ENCODE measurements at regions not wholly inside any gene's neighbourhood (a gene's known extent, or its start where the extent isn't known, plus 50 kb on each side); places are given as distances from the start of the nearest gene placed in this dataset.

DNA sequence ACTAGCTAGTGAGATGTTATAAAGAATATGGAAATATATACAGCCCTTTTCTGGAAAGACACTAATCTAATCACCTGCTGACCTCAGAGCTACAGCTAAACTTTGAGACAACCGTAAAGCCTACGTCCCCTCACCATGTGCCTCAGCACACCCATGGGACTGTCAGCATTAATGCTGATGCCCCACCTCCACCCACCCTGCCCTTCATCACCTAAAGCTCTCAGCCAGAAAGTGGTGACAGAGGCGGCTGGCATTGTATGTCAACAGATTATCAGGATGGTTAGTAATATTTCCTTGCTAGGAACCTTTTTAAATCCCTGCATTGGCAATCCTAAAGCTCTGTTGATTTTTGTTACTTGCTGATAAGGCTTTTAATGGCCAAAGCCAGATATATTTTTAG is 1177.9 kb downstream of the DIAPH3 start:
- Histone ChIP-seq H3K36me3 (ENCODE audit: insufficient read depth, low read length) (no peaks in the 10 kb centered on the region), H3K4me1 (ENCODE audit: control insufficient read depth, insufficient read depth, low read length, unreplicated experiment) (no peaks in the 10 kb centered on the region), H3K27ac (ENCODE audit: low read depth, low read length) (no peak overlapping the region), H3K4me3 (ENCODE audit: low read depth, low read length) (no peak overlapping the region), H3K79me2 (ENCODE audit: control insufficient read depth, insufficient read depth, low read length, unreplicated experiment) (no peaks in the 10 kb centered on the region), H2AFZ (ENCODE audit: low read length, unreplicated experiment) (no peak overlapping the region), H3K27me3 (ENCODE audit: insufficient read depth, low read length) (no peaks in the 10 kb centered on the region)

DNA sequence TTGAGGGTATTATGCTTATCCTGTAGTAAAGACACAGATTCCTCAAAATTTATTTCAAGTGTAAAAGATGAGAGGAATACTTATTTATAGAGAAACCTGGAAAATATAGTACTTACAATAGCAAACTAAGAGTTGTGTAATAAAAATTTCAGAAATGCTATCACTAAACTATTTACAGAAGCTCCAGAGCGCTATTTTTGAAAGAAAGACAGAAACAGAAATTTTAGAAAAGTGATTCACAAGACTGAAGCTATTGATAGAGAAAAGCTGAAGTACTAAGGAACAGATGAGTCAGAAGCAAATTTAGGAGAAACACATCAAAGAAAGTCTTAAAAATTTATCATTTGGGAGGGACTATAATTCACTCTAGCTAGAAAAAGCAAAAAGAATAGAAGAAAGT is 1174.2 kb downstream of the DIAPH3 start:
- Histone ChIP-seq H3K79me2 (ENCODE audit: control insufficient read depth, insufficient read depth, low read length, unreplicated experiment) (no peaks in the 10 kb centered on the region), H3K36me3 (ENCODE audit: insufficient read depth, low read length) (no peaks in the 10 kb centered on the region), H2AFZ (ENCODE audit: low read length, unreplicated experiment) (no peak overlapping the region), H3K27ac (ENCODE audit: low read depth, low read length) (no peak overlapping the region), H3K4me3 (ENCODE audit: low read depth, low read length) (no peak overlapping the region), H3K4me1 (ENCODE audit: control insufficient read depth, insufficient read depth, low read length, unreplicated experiment) (no peaks in the 10 kb centered on the region), H3K27me3 (ENCODE audit: insufficient read depth, low read length) (peaks cover 6% of the 10 kb centered on the region; the same call in 1 of the 2 replicates)

GRCh38 chr13:58991826-58992477 is 1171.8 kb downstream of the DIAPH3 start:
- no peaks in the 10 kb centered on the region for H3K4me1 ChIP-seq (ENCODE audit: control insufficient read depth, insufficient read depth, low read length, unreplicated experiment)
- H3K36me3 ChIP-seq (ENCODE audit: insufficient read depth, low read length) = no peaks in the 10 kb centered on the region
- H2AFZ ChIP-seq (ENCODE audit: low read length, unreplicated experiment) = no peak overlapping the region
- no peak overlapping the region for H3K4me3 ChIP-seq (ENCODE audit: low read depth, low read length)
- H3K27ac ChIP-seq (ENCODE audit: low read depth, low read length) = no peak overlapping the region
- no peaks in the 10 kb centered on the region for H3K79me2 ChIP-seq (ENCODE audit: control insufficient read depth, insufficient read depth, low read length, unreplicated experiment)
- peaks cover 6% of the 10 kb centered on the region; the same call in 1 of the 2 replicates for H3K27me3 ChIP-seq (ENCODE audit: insufficient read depth, low read length)

- H3K27ac ChIP-seq (ENCODE audit: low read depth, low read length) = no peak overlapping the region
- peaks cover 6% of the 10 kb centered on the region; the same call in 1 of the 2 replicates for H3K27me3 ChIP-seq (ENCODE audit: insufficient read depth, low read length)
- no peaks in the 10 kb centered on the region for H3K79me2 ChIP-seq (ENCODE audit: control insufficient read depth, insufficient read depth, low read length, unreplicated experiment)
- no peaks in the 10 kb centered on the region for H3K36me3 ChIP-seq (ENCODE audit: insufficient read depth, low read length)
- H2AFZ ChIP-seq (ENCODE audit: low read length, unreplicated experiment) = no peak overlapping the region
- H3K4me3 ChIP-seq (ENCODE audit: low read depth, low read length) = no peak overlapping the region
- H3K4me1 ChIP-seq (ENCODE audit: control insufficient read depth, insufficient read depth, low read length, unreplicated experiment) = no peaks in the 10 kb centered on the region
These were observed 1171.2 kb downstream of the DIAPH3 start for GRCh38 chr13:58992478-58993042.

DNA sequence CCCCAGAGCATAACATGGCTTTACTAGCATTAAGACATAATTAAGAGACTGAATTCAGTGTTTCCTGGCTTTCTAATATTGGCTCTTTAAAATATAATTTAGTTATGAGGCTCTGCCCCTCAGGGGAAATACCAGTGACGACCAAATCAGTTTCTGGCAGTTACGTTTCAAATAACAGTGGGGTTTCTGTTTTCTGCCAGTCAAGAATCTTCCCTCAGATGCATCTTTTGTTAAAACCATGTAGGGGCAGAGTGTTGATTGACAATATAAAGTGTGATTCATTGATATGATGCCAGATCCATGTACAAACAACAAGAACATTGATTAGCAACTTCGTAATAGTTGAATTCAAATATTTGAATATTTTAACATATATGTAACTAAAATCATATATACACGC is 1169.7 kb downstream of the DIAPH3 start:
- Histone ChIP-seq H3K27me3 (ENCODE audit: insufficient read depth, low read length) (peaks cover 11% of the 10 kb centered on the region; the same call in 1 of the 2 replicates), H2AFZ (ENCODE audit: low read length, unreplicated experiment) (no peak overlapping the region), H3K79me2 (ENCODE audit: control insufficient read depth, insufficient read depth, low read length, unreplicated experiment) (no peaks in the 10 kb centered on the region), H3K27ac (ENCODE audit: low read depth, low read length) (no peak overlapping the region), H3K4me1 (ENCODE audit: control insufficient read depth, insufficient read depth, low read length, unreplicated experiment) (no peaks in the 10 kb centered on the region), H3K36me3 (ENCODE audit: insufficient read depth, low read length) (no peaks in the 10 kb centered on the region), H3K4me3 (ENCODE audit: low read depth, low read length) (no peak overlapping the region)

DNA sequence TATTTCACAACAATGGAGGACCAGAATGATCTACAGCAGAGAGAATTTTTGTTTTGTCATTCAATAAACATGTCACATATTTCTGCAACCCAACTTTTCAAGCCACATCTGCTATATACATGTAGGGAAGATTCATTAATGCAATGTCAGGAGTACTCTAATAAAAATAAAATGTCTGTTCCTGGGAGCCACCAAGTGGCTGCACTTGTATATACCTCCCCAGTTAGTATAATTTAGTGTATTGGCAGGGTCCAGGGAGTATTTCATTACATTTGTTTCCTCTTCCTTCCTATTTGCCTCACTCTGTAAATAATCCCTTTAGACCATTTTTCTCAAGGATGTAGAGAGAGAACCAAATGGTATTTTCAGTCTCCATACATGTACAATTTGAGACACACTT is 1169.0 kb downstream of the DIAPH3 start:
- Histone ChIP-seq H3K36me3 (ENCODE audit: insufficient read depth, low read length) (no peaks in the 10 kb centered on the region), H3K79me2 (ENCODE audit: control insufficient read depth, insufficient read depth, low read length, unreplicated experiment) (no peaks in the 10 kb centered on the region), H3K27me3 (ENCODE audit: insufficient read depth, low read length) (peaks cover 11% of the 10 kb centered on the region; the same call in 1 of the 2 replicates), H3K4me1 (ENCODE audit: control insufficient read depth, insufficient read depth, low read length, unreplicated experiment) (no peaks in the 10 kb centered on the region), H3K4me3 (ENCODE audit: low read depth, low read length) (no peak overlapping the region), H3K27ac (ENCODE audit: low read depth, low read length) (no peak overlapping the region), H2AFZ (ENCODE audit: low read length, unreplicated experiment) (no peak overlapping the region)

DNA sequence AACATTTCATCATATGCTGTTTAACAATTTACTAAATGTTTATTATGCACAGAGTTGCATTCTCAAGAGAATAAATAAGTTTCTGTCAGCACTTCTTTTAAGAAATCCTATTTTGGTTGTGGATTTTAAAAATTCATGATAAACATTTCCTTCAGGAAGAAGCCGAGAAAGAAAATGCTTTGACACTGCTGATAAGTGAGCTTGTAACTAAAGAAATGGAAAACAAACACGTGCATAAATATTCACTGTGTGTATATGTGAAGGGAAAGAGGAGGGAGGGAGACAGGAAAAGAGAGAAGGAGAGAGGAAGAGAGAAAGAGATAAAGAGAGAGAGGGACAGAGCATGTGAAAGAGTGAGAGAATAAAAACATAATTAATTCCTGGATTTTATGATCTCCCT is 1165.0 kb downstream of the DIAPH3 start:
- no peaks in the 10 kb centered on the region for H3K79me2 ChIP-seq (ENCODE audit: control insufficient read depth, insufficient read depth, low read length, unreplicated experiment)
- H3K36me3 ChIP-seq (ENCODE audit: insufficient read depth, low read length) = no peaks in the 10 kb centered on the region
- no peak overlapping the region for H3K4me3 ChIP-seq (ENCODE audit: low read depth, low read length)
- H2AFZ ChIP-seq (ENCODE audit: low read length, unreplicated experiment) = no peak overlapping the region
- H3K27ac ChIP-seq (ENCODE audit: low read depth, low read length) = no peak overlapping the region
- H3K27me3 ChIP-seq (ENCODE audit: insufficient read depth, low read length) = peaks cover 8% of the 10 kb centered on the region; the same call in 1 of the 2 replicates
- no peaks in the 10 kb centered on the region for H3K4me1 ChIP-seq (ENCODE audit: control insufficient read depth, insufficient read depth, low read length, unreplicated experiment)

GRCh38 chr13:58999851-59000250 is 1163.9 kb downstream of the DIAPH3 start:
- Histone ChIP-seq H3K4me1 (ENCODE audit: control insufficient read depth, insufficient read depth, low read length, unreplicated experiment) (no peaks in the 10 kb centered on the region), H3K36me3 (ENCODE audit: insufficient read depth, low read length) (no peaks in the 10 kb centered on the region), H2AFZ (ENCODE audit: low read length, unreplicated experiment) (no peak overlapping the region), H3K27ac (ENCODE audit: low read depth, low read length) (no peak overlapping the region), H3K4me3 (ENCODE audit: low read depth, low read length) (no peak overlapping the region), H3K79me2 (ENCODE audit: control insufficient read depth, insufficient read depth, low read length, unreplicated experiment) (no peaks in the 10 kb centered on the region), H3K27me3 (ENCODE audit: insufficient read depth, low read length) (peaks cover 8% of the 10 kb centered on the region; the same call in 1 of the 2 replicates)

DNA sequence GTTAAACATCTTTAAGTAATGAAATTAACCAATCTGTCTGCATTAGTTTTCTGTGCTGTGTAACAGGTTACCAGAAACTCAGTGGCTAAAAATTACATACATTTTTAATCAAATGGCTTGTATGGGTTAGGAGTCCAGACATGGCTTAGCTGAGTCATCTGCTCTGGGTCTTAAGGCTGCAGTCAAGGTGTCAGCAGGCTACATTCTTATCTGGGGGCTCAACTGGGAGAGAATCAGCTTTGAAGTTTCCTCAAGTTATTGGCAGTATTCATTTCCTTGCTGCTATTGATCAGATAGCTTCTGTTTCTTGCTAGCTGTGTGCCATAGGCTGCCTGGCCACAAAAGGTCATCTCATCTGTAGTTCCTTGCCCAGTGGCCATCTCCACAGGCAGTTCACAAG is 1163.0 kb downstream of the DIAPH3 start:
- Histone ChIP-seq H3K36me3 (ENCODE audit: insufficient read depth, low read length) (no peaks in the 10 kb centered on the region), H3K27me3 (ENCODE audit: insufficient read depth, low read length) (peaks cover 13% of the 10 kb centered on the region; the same call in 1 of the 2 replicates), H3K4me1 (ENCODE audit: control insufficient read depth, insufficient read depth, low read length, unreplicated experiment) (no peaks in the 10 kb centered on the region), H3K27ac (ENCODE audit: low read depth, low read length) (no peak overlapping the region), H3K4me3 (ENCODE audit: low read depth, low read length) (no peak overlapping the region), H2AFZ (ENCODE audit: low read length, unreplicated experiment) (no peak overlapping the region), H3K79me2 (ENCODE audit: control insufficient read depth, insufficient read depth, low read length, unreplicated experiment) (no peaks in the 10 kb centered on the region)

GRCh38 chr13:59012731-59013130 is 1151.0 kb downstream of the DIAPH3 start:
- Histone ChIP-seq H3K79me2 (ENCODE audit: control insufficient read depth, insufficient read depth, low read length, unreplicated experiment) (no peaks in the 10 kb centered on the region), H3K4me3 (ENCODE audit: low read depth, low read length) (no peak overlapping the region), H3K36me3 (ENCODE audit: insufficient read depth, low read length) (no peaks in the 10 kb centered on the region), H3K27ac (ENCODE audit: low read depth, low read length) (no peak overlapping the region), H3K4me1 (ENCODE audit: control insufficient read depth, insufficient read depth, low read length, unreplicated experiment) (peaks cover 5% of the 10 kb centered on the region), H2AFZ (ENCODE audit: low read length, unreplicated experiment) (no peak overlapping the region), H3K27me3 (ENCODE audit: insufficient read depth, low read length) (no peaks in the 10 kb centered on the region)

DNA sequence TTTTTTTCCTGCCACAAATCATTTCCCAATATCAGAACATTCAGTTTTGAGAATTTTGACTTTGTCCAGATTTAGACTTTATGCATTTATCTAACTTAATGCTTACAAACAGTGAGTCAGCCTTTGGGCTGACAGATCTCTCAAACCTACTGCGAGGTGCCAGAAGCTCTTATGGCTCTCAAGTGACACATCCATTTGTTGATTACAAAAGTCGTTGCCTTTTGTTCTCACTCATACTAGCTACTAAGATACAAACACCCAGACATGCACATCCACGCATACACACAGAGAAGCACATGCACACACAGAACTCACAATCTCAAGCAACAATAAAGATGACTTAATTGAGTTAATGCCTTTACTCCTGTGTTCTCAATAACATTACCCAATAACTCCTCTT is 1147.5 kb downstream of the DIAPH3 start:
- Histone ChIP-seq H3K4me1 (ENCODE audit: control insufficient read depth, insufficient read depth, low read length, unreplicated experiment) (peaks cover 5% of the 10 kb centered on the region), H3K27ac (ENCODE audit: low read depth, low read length) (no peak overlapping the region), H2AFZ (ENCODE audit: low read length, unreplicated experiment) (no peak overlapping the region), H3K4me3 (ENCODE audit: low read depth, low read length) (no peak overlapping the region), H3K36me3 (ENCODE audit: insufficient read depth, low read length) (no peaks in the 10 kb centered on the region), H3K79me2 (ENCODE audit: control insufficient read depth, insufficient read depth, low read length, unreplicated experiment) (no peaks in the 10 kb centered on the region), H3K27me3 (ENCODE audit: insufficient read depth, low read length) (no peaks in the 10 kb centered on the region)
